AG10803 (cell line): ENCODE measurements at regions not wholly inside any gene's neighbourhood (a gene's known extent, or its start where the extent isn't known, plus 50 kb on each side); places are given as distances from the start of the nearest gene placed in this dataset.

Experiments used
- DNase-seq: peaks from one replicate; pipeline ENCODE4 v3.0.0; 2010; ENCODE audit warnings: low read depth
- H3K4me3 ChIP-seq: 2 replicates; pipeline ENCODE4 v1.5.1; 2011; ENCODE audit warnings: mild to moderate bottlenecking, low read length, control low read depth
- TF ChIP-seq, protein P1 (sequence below): conservative IDR thresholded peaks from 2 replicates; pipeline ENCODE4 v1.5.1; 2011; ENCODE audit warnings: mild to moderate bottlenecking, low read length, control low read depth, inconsistent platforms

DNA sequence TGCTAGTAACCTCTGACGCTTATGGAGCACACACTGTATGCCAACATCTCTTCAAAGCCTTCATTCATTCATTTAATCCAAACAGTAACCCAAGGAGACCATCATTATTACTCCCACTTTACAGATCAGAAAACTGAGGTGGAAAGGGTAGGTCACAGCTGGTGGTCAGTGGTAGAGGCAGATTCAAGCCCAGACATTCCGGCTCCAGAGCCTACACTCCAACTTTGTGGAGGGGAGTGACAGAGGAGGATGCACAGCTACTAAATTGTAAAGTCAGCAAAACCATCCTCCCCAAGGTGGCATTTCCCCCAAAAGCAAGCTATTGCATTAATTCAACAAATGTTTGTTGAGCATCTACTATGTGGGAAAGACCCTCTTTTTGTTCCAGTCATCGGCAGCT, 110.5 kb upstream of the CPEB4 start:
- no peak for DNase-seq
- TF ChIP-seq, protein P1, sequence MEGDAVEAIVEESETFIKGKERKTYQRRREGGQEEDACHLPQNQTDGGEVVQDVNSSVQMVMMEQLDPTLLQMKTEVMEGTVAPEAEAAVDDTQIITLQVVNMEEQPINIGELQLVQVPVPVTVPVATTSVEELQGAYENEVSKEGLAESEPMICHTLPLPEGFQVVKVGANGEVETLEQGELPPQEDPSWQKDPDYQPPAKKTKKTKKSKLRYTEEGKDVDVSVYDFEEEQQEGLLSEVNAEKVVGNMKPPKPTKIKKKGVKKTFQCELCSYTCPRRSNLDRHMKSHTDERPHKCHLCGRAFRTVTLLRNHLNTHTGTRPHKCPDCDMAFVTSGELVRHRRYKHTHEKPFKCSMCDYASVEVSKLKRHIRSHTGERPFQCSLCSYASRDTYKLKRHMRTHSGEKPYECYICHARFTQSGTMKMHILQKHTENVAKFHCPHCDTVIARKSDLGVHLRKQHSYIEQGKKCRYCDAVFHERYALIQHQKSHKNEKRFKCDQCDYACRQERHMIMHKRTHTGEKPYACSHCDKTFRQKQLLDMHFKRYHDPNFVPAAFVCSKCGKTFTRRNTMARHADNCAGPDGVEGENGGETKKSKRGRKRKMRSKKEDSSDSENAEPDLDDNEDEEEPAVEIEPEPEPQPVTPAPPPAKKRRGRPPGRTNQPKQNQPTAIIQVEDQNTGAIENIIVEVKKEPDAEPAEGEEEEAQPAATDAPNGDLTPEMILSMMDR: no peak
- H3K4me3 ChIP-seq: no peak overlapping the region

GRCh38 chr5:173778152-173778782, 109.9 kb upstream of the CPEB4 start:
- H3K4me3 ChIP-seq: no peak overlapping the region
- no peak for DNase-seq
- TF ChIP-seq, protein P1: no peak

GRCh38 chr5:173778784-173779304, 109.3 kb upstream of the CPEB4 start:
- TF ChIP-seq, protein P1: no peak
- no peak overlapping the region for H3K4me3 ChIP-seq
- no peak for DNase-seq

DNA sequence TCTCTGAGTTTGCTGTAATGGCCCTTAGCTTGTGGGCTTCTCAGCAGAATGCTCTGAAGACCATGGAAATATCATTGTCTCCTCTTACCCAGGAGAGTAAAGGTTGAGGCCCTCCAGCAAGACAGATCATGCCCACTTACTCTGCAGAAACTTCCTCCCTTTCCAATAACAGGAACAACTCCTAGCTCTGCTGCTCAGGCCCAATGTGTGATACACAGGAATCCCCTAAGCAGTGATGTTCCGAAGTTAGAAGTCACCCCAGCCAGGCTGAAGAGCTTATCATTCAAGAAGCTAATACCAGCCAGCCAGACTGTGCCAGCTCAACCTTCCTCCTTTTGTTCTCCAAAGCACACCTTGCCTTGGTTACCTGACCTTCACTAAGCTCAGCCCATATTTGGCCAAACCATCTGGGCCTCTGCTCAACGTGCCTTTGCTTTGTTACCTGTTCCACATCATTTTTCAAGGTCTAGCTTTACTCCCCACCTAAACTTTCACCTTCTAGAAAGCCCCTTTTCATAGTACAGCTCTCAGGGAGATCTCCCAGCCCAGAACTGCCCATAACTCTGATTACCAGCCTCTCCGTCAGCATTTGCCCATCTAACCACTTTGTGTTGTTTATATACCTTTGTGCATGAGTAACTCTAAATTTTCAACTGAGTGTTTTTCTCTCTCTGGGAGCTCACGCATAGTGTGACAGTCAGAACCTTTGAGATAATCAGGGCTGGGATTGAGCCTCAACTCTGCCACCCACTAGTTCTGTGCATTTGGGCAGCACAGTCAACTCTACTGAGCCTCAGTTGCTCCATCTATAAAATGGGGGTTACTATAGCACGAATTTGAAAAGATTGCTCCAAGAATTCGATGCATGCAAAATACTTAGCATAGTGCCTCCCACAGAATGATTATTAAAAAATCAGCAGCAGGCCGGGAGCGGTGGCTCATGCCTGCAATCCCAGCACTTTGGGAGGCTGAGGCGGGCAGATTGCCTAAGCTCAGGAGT, 107.6 kb upstream of the CPEB4 start:
- TF ChIP-seq, protein P1: no peak

DNA sequence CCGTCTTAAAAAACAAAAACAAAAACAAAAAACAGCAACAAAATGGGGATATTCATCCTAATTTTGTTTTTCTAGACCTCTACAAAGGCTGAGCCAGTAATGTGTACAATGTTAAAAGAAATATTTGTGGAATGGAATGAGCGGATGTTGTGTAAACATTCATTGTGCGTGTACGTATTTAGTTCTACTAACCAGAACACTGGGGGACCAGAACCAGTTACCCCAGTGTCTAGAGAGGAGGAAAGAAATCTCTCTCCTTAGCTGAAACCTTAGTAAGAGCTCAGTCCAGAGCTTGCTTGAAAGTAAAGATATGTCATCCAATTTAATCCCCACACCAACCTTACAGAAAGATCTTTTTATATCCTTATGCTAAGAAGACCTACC, 106.7 kb upstream of the CPEB4 start:
- H3K4me3 ChIP-seq: no peak overlapping the region
- peak; percentile 40 for DNase-seq
- TF ChIP-seq, protein P1: no peak

More for the DNA sequence above, 107.6 kb upstream of the CPEB4 start:
- no peak for DNase-seq
- H3K4me3 ChIP-seq: no peak overlapping the region

DNA sequence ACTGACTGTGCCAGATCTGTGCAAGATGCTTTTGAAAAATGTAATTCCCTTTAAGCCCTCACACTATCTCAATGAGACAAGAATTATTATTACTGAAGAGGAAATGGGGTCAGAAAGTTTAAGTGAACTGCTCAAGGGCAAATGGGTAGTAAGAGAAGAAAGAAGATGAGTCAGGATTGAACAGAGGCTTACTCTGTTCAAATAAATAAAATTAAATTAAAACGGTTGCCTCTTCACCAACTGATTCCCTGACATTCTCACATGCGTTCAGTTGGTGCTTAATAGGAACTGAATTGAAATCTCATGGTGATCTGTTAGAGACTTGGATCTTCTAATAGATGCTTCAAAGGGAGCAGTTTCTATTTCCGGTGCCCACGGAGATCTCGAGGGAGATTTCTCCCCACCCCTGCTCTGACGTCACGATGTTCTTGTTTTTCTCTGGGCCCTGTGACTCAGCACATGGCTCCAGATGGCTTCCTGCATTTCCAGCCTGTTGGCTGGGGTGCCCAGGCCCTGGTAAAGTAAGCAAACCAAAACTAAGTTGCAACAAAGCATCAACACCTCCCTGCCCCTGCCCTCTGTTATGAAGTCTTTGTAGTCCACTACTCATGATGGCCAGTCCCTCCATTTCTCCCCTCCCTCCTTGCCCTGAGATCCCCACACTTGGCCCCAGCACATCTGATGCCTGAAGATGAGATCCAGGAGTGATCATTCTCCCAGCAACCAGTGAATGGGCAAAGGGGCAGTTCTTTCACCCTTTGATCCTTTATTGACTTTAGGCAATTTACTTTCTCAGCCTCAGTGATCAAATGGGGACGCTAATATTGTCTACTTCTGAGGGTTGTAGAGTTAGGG, 106.1 kb upstream of the CPEB4 start:
- peak; percentile 90 for DNase-seq
- TF ChIP-seq, protein P1: no peak
- no peak overlapping the region; the same call in 1 of the 2 replicates for H3K4me3 ChIP-seq
